NCI-H128 (cell line): ENCODE measurements at regions not wholly inside any gene's neighbourhood (a gene's known extent, or its start where the extent isn't known, plus 50 kb on each side); places are given as distances from the start of the nearest gene placed in this dataset.

Experiments
- DNase-seq: peaks from one replicate; lab custom pipeline; 2025; ENCODE audit not compliant: unreplicated experiment; lab: John Stamatoyannopoulos, UW

DNA sequence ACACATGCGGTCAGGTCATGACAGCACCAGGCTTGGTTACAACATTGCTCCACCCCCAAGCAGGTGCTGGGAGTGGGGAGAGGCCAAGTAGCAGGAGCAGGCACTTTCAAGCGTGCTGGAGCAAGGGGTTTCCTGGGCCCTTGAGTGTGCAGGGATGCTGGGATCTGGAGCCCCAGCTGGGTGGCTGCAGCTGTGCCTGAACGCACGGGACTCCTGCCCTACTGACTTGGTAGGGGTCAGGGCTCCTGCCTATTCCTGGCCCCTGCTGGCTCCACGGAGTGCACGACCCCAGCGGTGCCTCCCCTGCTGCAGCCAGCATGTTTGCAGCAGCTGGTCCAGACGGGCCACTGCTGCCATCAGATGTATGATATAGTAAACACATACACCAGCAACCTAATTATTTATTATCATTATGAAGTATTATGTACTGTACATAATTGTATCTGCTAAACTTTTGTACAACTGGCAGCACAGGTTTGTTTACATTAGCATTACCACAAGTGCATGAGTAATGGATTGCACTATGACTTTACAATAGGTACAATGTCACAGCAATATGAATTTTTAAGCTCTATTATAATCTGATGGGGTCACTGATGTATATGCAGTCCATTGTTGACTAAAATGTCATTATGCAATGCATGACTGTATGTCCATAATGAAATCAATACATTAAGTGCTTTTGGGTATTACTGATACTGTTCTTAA lies 620.6 kb downstream of the RAPGEF2 start:
- DNase-seq, result no peak

DNA sequence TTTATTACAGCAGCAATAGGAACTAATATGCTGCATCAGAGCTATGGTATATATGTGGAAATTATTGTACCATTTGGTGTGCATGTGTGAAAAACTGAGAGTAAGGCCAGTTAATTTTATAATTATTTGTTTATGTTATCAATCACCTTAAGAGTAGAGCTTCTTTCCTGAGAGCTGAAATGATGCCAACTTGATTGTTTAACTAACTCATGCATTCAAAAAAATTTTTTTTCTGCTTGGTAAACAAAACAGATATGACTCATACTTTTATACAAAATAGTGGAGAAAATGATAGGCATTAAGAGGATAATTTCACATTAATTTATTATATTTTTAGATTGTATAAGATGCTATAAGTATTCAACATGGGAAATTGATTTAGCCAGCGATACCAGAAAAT lies 622.7 kb downstream of the RAPGEF2 start:
- no peak for DNase-seq

GRCh38 chr4:159735281-159736207 lies 632.7 kb downstream of the RAPGEF2 start:
- no peak for DNase-seq

DNA sequence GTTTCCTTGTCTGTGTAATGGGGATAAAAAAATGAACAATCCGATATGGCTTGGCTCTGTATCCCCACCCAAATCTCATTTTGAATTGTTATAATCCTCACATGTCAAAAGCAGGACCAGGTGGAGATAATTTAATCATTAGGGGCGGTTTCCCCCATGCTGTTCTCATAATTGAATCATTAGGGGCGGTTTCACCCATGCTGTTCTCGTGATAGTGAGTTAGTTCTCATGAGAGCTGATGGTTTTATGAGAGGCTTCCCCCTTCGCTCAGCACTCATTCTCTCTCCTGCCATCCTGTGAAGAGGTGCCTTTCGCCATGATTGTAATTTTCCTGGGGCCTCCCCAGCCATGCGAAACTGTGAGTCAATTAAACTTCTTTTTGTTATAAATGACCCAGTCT lies 633.5 kb downstream of the RAPGEF2 start:
- no peak for DNase-seq

- no peak for DNase-seq
Observed at GRCh38 chr4:159743971-159744370, 641.1 kb downstream of the RAPGEF2 start.

- DNase-seq, result no peak
Observed at GRCh38 chr4:159747983-159748382, 645.1 kb downstream of the RAPGEF2 start.

DNA sequence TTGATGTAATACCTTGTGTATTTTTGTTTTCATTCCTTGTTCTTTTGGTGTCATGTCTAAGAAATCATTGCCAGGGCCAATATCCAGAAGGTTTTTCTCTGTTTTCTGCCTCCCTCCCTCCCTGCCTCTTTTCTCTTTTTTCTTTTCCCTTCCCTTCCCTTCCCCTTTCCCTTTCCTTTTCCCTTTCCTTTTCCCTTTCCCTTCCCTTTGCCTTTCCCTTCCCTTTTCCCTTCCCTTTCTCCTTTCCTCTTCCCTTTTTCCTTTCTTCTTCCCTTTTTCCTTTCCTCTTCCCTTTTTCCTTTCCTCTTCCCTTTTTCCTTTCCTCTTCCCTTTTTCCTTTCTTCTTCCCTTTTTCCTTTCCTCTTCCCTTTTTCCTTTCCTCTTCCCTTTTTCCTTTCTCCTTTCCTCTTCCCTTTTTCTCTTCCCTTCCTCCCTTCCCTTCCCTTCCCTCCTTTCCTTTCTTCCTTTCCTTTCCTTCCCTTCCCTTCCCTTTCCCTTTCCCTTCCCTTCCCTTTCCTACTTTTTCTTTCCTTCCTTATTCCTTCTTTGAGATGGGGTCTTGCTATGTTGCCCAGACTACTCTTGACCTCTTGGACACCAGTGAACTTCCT lies 646.1 kb downstream of the RAPGEF2 start:
- no peak for DNase-seq

DNA sequence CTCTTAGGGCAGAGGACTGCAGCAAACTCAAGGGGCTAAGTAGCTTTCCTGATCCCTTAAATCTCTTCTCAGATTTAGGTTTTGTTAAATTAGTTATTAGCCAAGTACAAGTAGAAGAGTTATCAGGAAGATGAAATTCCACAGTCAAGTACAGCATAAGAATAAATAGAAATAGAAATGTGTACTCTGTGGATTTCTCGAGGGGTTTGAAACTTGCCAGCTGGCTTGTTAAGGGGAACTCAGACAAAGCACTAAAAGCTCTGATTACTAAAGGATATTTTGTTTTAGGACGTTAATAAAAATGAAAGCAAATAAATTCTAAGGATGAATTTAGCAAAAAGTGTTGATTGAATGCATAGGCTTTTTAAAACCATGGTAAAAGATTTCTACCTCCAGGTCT lies 654.6 kb downstream of the RAPGEF2 start:
- DNase-seq, result no peak

DNA sequence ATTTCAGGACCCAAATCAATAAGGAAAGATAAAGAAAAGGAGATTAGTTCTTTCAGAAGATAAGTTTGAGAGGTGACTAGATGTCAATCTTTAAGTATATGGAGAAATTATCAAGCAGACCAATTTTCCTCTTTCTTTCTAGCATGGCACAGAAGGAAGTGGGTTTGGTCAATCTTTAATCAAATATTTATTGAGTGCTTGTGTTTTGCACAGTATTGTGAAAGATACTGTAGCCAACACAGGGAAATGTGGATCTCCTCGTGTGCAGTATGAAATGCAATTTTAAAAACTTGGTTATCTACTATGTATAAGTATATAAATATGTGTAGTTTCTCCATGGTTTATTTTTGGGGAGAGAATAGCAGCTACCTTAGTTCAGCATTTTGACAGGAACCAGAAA lies 655.2 kb downstream of the RAPGEF2 start:
- DNase-seq, result no peak

DNA sequence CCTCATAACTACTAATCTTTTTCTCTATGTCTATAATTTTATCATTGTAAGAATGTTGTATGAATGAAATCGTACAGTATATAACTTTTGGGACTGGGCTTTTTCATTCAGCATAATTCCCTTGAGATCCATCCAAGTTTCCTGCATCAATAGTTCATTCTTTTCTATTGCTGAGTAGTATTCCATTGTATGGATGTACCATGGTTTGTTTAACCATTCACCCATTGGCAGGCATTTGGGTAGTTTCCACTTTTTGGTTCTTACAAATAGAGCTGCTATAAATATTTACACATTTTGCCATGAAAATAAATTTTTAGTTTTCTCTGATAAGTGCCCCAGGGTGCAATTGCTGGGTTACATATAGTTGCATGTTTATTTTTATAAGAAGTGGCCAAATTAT lies 659.8 kb downstream of the RAPGEF2 start:
- no peak for DNase-seq

DNA sequence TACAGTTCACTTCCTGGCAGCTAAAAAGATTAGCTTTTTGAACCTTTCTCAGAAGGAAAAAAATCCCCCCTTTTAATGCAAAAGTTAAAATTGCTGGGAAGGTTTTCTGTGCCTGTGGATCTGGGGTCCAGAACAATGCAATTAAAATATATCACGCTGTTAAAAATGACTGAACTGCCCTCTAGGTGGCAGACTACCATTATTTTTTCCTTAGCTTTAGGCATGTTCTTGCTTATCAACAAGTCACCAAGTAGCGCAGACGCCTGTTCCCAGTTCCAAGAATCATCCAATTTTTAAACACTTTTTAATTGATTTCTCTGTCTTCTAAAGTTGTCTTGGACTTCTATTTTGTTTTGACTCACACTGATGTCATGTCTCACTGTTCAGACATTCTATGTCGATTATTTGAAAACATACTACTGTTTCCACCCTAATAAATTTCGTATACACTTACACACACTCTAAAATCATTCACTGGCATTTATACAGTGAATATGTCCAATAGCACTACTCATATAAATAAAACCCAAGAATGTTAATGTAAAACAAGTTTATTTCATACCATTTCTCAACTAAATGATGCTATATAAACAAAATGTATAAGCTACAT lies 661.6 kb downstream of the RAPGEF2 start:
- DNase-seq, result no peak

DNA sequence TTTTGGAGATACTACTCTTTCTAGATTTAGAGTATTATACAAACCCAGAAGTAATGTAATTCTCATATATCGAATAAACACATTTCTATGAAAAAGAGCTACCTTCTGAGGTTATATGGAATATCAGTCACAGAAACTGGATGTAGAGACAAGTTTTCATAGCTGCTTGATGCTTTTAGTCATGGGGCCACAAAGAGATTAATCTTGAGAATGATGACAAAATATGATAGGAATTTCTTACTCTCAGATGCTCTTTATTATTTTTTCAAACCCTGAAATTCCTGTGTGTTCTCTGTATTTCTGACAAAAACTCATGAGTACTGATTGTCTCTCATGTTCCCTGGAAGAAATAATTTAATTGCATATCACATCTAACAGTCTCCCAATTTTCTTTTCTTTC lies 662.5 kb downstream of the RAPGEF2 start:
- DNase-seq, result no peak

DNA sequence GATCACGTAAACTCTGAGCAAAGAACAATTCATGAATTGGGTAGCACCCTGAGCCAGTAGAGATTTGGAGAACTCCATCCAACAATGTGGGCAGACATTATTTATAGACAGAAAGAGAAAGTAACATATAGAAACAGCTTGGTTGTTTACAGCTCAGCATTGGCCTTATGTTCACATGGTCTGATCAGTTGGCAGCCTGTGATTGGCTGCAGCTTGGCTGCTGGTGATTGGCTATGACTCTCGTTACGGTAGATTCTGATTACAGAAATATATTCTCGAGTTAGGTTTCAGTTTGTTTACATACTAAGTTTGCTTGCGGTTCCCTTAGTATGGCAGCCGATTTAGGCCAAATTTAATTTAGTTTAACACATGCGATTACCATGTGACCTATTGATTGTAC lies 663.4 kb downstream of the RAPGEF2 start:
- DNase-seq, result no peak

GRCh38 chr4:159767406-159767805 lies 664.5 kb downstream of the RAPGEF2 start:
- DNase-seq, result no peak

DNA sequence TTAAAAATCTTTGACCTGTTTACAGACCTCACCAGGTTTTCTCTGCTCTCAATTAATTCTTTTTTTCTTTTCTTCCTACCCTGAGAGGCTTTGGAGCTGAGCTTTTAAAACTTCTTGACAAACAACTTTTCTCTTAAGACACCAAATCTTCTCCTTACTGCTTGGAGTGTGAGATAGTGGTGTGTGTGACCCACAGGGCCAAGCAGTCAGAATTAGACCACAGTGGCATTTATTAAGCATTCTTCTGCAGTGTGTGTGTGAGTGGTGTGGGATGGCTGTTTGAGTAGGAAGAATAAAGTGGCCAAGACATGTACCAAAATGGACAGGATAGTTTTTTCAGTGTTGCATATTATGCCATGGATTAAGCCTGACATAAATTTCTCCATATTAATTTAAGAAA lies 665.1 kb downstream of the RAPGEF2 start:
- DNase-seq, result no peak

- DNase-seq, result no peak
Observed at GRCh38 chr4:159770401-159770800, 667.5 kb downstream of the RAPGEF2 start.

GRCh38 chr4:159770969-159771368 lies 668.1 kb downstream of the RAPGEF2 start:
- DNase-seq, result no peak

- no peak for DNase-seq
Observed at GRCh38 chr4:159776961-159777360, 674.1 kb downstream of the RAPGEF2 start.

DNA sequence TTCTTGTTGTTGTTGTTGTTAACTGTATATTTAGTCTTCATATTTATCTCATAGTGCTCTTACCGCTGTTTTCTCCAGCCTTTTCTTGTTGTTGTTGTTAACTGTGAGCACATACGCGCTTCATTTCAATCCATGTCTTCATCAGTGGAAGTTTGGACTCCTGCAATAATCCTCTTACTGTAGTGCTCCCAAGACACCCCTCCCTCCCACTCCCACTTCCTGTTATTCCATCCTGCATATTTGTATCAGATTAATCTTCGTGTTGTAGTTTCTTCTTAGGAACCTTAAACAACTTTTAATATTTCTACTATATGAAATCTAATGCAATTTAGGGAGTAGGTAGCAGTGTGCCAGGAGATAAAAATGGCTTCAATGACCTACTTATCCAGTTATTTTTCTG lies 674.8 kb downstream of the RAPGEF2 start:
- DNase-seq, result no peak

DNA sequence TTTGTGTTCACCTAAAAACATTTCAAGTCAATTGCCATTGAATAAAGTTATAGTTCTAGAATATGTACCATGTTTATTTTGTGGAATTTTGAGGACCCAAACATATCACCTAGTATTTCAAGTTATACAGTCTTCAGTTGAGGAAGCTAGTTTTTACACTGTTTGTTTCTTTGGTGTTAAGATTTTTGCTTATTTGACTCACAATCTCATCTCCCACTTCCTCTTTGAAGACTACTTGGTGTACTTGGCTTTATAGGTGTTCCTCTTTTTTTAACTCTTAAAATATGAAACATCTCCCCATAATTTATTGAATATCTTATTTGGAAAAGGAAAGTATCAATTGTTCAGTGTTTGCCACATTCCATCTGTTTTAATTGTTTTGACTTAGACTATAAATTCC lies 675.4 kb downstream of the RAPGEF2 start:
- no peak for DNase-seq

DNA sequence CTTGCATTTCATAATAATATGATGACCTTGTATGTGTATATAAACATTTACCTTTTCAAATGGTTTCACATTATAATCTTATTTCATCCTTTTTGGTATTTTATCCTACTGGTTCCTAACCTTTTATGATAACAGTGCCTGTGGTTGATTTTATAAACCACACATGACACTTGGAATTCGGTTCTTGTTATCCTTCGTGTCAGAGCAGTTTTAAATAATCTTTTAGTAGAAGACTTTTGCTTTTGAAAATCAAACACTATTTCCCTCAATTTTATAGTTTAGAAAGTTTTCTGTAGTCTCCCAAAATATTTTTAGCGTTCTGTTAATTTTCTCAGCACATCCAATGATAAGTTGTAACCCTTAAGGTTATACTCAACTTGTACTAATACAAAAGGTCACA lies 676.8 kb downstream of the RAPGEF2 start:
- no peak for DNase-seq
